ENCODE measurements at regions not wholly inside any gene's neighbourhood (a gene's known extent, or its start where the extent isn't known, plus 50 kb on each side); places are given as distances from the start of the nearest gene placed in this dataset.

DNA sequence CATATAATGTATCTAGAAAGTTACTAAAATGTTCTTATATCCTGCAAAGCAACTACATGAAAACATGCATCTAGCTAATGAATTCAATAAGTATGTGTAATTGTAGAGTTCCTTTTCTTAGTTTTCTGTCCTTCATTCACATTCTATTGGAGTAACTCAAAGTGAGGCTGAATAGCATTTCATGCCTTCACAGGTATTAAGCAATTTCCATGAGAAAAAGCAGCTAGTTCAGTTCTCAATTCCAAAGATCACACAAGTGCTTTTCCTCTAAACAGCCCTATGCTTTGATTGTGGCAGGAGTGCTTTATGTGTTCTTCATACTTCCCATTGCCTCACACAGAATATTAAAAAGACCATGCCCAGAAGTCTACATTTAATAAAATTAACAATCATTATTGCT lies 274.9 kb downstream of the RFPL4B start:
- no peak overlapping the region for H2AFZ ChIP-seq (ENCODE audit: low read depth, low read length, poor library complexity, severe bottlenecking)
- no peaks in the 10 kb centered on the region for H4K20me1 ChIP-seq (ENCODE audit: insufficient read depth)
- no peaks in the 10 kb centered on the region for H3K4me1 ChIP-seq (ENCODE audit: control insufficient read depth in 1 of 2, insufficient read depth in 2 of 2, low read length in 2 of 2)
- no peaks in the 10 kb centered on the region for H3K36me3 ChIP-seq (ENCODE audit: control insufficient read depth in 1 of 2, insufficient read depth in 2 of 2, low read length in 2 of 2)
- no peak overlapping the region for H3K4me2 ChIP-seq (ENCODE audit: low read length)
- no peak overlapping the region for H3K4me3 ChIP-seq (replicated peaks in 1 of 2; ENCODE audit: low read depth in 1 of 2, low read length in 2 of 2)
- ChIA-PET POLR2A (no interaction called here), RAD21 (ENCODE audit: low non-redundant PET in 1 of 2, low total read pairs in 2 of 2, uncharacterized antibody in 2 of 2, unreplicated experiment in 2 of 2) (no interaction called here), CTCF (no interaction called here)
- no peak for TF ChIP-seq ATF3 (IDR thresholded peaks at IDR 0.05)
- no peak for TF ChIP-seq RAD21 (IDR thresholded peaks at IDR 0.05; ENCODE audit: low read depth)
- TF ChIP-seq CTCF (IDR thresholded peaks at IDR 0.05 in 2 of 3, conservative IDR thresholded peaks at IDR 0.05 in 1 of 3; ENCODE audit: borderline replicate concordance in 1 of 3, insufficient read depth in 1 of 3, low read depth in 2 of 3, low read length in 2 of 3) = no peak
- no peak for TF ChIP-seq POLR2A (IDR thresholded peaks at IDR 0.05; ENCODE audit: borderline replicate concordance, extremely low read depth, insufficient read depth, insufficient read length)
- no peak for TF ChIP-seq TCF7L2 (IDR thresholded peaks at IDR 0.05; ENCODE audit: borderline replicate concordance, extremely low read depth, insufficient read depth, insufficient read length)
- TF ChIP-seq POLR2AphosphoS5 (IDR thresholded peaks at IDR 0.05; ENCODE audit: low read depth, low read length) = no peak
- TF ChIP-seq, protein P1, sequence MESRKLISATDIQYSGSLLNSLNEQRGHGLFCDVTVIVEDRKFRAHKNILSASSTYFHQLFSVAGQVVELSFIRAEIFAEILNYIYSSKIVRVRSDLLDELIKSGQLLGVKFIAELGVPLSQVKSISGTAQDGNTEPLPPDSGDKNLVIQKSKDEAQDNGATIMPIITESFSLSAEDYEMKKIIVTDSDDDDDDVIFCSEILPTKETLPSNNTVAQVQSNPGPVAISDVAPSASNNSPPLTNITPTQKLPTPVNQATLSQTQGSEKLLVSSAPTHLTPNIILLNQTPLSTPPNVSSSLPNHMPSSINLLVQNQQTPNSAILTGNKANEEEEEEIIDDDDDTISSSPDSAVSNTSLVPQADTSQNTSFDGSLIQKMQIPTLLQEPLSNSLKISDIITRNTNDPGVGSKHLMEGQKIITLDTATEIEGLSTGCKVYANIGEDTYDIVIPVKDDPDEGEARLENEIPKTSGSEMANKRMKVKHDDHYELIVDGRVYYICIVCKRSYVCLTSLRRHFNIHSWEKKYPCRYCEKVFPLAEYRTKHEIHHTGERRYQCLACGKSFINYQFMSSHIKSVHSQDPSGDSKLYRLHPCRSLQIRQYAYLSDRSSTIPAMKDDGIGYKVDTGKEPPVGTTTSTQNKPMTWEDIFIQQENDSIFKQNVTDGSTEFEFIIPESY (IDR thresholded peaks at IDR 0.05; ENCODE audit: extremely low read depth, insufficient replicate concordance, low read length) = no peak
- ATAC-seq (no peak), DNase-seq (ENCODE audit: low read depth, low spot score) (no peak)
- no peaks in the 10 kb centered on the region for H3K9me3 ChIP-seq (ENCODE audit: control insufficient read depth in 1 of 2, insufficient read depth in 1 of 2, low read depth in 1 of 2, low read length in 2 of 2)
- peaks cover 3% of the 10 kb centered on the region; the same call in 1 of the 2 replicates for H3K9me2 ChIP-seq (ENCODE audit: insufficient read depth)
- no peak overlapping the region for H3K9ac ChIP-seq (ENCODE audit: low read length)
- intact Hi-C loops (cut with micrococcal nuclease) = no loop called here
- no peak overlapping the region for H3K27ac ChIP-seq (ENCODE audit: low read depth, low read length)
- BruUV-seq (replicated peaks) = no TSS peak
- H3K27me3 ChIP-seq (ENCODE audit: insufficient read depth, low read length) = no peaks in the 10 kb centered on the region
- H3K79me2 ChIP-seq (ENCODE audit: insufficient read depth, low read length) = no peaks in the 10 kb centered on the region
